ENCODE measurements at regions not wholly inside any gene's neighbourhood (a gene's known extent, or its start where the extent isn't known, plus 50 kb on each side); places are given as distances from the start of the nearest gene placed in this dataset.

- no peak for DNase-seq
Measured at GRCh38 chr17:34201767-34202166, 53.3 kb upstream of the CCL2 start.

- no peak for DNase-seq
Measured at GRCh38 chr17:34203018-34203638, 52.0 kb upstream of the CCL2 start.

- no peak for DNase-seq
Measured at GRCh38 chr17:34204402-34204801, 50.7 kb upstream of the CCL2 start.

All from hippocampal formation (tissue), 2 donors.